ENCODE measurements at regions not wholly inside any gene's neighbourhood (a gene's known extent, or its start where the extent isn't known, plus 50 kb on each side); places are given as distances from the start of the nearest gene placed in this dataset.

DNA sequence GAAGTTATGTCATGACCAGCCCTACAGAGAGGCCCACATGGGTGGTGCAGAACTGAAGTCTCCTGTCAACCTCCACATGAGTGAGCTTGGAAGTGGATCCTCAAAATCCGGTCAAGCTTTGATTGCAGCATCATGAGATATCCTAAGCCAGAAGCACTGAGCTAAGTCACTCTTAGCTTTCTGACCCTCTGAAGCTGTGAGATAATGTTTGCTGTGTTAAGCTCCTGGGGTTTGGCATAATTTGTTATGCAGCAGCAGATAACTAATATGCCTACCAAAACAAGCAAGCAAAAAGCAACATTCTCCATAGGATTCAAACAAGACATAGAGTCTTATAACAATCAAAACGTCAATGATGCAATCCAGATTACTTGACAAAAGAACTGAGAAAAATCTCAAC is 87.6 kb upstream of the GRIN2B start:
- TF ChIP-seq, protein P1, sequence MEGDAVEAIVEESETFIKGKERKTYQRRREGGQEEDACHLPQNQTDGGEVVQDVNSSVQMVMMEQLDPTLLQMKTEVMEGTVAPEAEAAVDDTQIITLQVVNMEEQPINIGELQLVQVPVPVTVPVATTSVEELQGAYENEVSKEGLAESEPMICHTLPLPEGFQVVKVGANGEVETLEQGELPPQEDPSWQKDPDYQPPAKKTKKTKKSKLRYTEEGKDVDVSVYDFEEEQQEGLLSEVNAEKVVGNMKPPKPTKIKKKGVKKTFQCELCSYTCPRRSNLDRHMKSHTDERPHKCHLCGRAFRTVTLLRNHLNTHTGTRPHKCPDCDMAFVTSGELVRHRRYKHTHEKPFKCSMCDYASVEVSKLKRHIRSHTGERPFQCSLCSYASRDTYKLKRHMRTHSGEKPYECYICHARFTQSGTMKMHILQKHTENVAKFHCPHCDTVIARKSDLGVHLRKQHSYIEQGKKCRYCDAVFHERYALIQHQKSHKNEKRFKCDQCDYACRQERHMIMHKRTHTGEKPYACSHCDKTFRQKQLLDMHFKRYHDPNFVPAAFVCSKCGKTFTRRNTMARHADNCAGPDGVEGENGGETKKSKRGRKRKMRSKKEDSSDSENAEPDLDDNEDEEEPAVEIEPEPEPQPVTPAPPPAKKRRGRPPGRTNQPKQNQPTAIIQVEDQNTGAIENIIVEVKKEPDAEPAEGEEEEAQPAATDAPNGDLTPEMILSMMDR (conservative IDR thresholded peaks at IDR 0.05; ENCODE audit: low read length), result no peak
- TF ChIP-seq EZH2phosphoT487 (IDR thresholded peaks at IDR 0.05; ENCODE audit: borderline replicate concordance, low read depth, low read length), result no peak
